GM18867 (cell line): ENCODE measurements at regions not wholly inside any gene's neighbourhood (a gene's known extent, or its start where the extent isn't known, plus 50 kb on each side); places are given as distances from the start of the nearest gene placed in this dataset.

Experiments used
- ATAC-seq: cut with Tn5 transposase; IDR thresholded peaks from one replicate; pipeline ENCODE4 v1.9.1; 2021; ENCODE audit warnings: mild to moderate bottlenecking, moderate library complexity; ENCODE audit not compliant: unreplicated experiment

DNA sequence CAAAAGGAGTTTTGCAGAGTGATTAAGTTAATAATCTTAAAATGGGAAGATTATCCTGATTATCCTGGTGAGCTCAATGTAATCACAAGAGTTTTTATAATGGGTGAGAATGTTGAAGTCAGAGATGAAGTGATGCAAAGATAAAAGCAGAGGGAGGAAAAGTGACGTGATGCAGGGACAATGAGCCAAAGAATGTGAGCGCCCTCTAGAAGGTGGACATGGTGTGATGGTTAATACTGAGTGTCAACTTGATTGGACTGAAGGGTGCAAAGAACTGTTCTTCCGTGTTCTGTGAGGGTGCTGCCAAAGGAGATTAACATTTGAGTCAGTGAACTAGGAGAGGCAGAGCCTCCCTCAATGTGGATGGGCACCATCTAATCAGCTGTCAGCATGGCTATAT lies 569.6 kb upstream of the AGTR1 start:
- ATAC-seq: no peak

GRCh38 chr3:148131990-148132638 lies 565.6 kb upstream of the AGTR1 start:
- ATAC-seq: no peak

DNA sequence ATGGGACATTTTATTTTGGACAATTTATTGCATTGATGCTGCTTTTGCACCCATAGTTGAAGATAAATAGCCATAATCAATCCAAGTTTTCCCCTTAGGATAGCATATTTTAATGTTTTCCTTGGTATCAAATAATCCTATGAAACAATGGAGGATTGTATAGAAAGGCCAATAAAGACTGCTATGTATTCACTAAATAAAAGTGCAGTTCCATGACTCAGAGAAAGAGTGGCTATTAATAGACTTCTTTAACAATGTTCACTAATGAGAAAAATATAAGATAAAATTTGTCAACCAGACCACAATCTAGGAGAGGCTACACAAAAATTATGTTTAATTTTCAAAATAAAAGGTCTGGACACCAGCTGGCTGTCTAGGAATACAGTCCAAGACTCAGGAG lies 560.9 kb upstream of the AGTR1 start:
- no peak for ATAC-seq

DNA sequence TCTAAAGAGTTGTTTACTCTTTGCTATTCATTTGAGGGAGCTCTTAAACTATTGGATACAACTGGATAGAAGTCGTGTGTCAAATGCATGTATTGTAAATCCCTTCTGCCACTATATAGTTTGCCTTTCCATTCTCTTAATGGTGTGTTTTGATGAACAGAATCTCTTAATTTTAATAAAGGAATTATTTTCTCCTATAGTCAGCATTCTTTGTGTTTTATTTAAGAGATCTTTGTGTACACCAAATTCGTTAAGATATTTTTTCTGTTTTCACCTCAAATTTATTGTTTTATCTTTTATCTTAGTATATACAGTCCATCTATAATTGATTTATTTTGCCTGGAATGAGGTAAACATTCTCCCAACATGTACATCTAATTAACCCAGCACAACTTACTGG lies 551.5 kb upstream of the AGTR1 start:
- no peak for ATAC-seq

- ATAC-seq: no peak
Observed at GRCh38 chr3:148146947-148147826, 550.5 kb upstream of the AGTR1 start.

GRCh38 chr3:148147903-148148302 lies 549.8 kb upstream of the AGTR1 start:
- no peak for ATAC-seq

GRCh38 chr3:148149556-148149955 lies 548.1 kb upstream of the AGTR1 start:
- no peak for ATAC-seq

DNA sequence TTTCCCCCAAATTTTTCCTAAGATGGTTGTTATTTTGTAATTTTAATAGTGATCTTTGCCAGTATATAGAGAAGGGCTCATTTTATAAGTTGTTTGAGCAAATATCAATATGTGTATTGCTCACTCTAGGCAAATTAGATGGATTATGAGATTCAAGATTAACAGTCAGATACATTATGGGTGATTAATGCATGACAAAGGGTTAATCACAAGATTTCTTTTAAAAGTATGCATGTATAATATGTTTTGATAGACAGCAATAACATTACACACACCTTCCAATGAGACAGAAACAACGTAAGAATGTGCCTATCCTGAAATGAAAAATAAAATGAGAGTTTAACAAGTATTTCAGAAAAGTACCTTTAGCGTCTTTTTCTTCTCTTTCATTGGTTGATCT lies 547.6 kb upstream of the AGTR1 start:
- ATAC-seq: no peak

DNA sequence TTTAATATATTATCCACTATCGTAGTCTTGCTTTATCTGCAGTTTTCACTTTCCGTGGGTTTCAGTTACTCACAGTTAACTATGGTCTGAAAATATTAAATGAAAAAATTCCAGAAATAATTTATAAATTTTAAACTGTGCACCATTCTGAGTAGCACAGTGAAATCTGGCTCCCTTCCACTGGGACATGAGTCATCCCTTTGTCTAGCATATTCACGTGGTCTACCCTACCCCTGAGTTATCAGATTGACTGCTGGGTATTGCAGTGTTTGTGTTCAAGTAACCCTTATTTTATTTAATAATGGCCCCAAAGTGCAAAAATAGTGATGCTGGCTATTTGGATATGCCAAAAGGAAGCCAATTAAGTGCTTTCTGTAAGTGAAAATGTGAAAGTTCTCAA lies 539.5 kb upstream of the AGTR1 start:
- no peak for ATAC-seq

- ATAC-seq: no peak
Observed at GRCh38 chr3:148162132-148162531, 535.6 kb upstream of the AGTR1 start.

- ATAC-seq: no peak
Observed at GRCh38 chr3:148168347-148168746, 529.4 kb upstream of the AGTR1 start.

- peak; percentile 68 for ATAC-seq
Observed at GRCh38 chr3:148173851-148174250, 523.9 kb upstream of the AGTR1 start.

- ATAC-seq: no peak
Observed at GRCh38 chr3:148175214-148175613, 522.5 kb upstream of the AGTR1 start.

GRCh38 chr3:148178503-148178902 lies 519.2 kb upstream of the AGTR1 start:
- no peak for ATAC-seq

- ATAC-seq: no peak
Observed at GRCh38 chr3:148184798-148185197, 512.9 kb upstream of the AGTR1 start.

DNA sequence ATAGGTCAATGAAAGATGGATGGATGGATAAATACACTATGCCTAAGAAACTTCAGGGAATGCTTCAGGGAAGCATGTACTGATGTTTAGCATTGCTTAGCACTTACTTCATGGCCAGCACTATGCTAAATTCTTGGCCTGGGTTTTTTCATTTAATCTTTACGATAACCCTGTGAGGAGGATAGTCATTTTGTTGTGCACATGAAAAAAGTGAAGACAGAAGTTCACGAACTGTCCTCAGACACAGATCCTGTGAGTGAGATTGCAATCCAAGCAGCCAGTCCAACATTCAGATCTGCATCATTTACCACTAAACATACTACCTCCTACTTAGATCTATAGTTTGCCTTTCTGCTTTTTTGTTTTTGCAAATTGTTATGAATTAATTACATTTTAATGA lies 510.8 kb upstream of the AGTR1 start:
- ATAC-seq: no peak

DNA sequence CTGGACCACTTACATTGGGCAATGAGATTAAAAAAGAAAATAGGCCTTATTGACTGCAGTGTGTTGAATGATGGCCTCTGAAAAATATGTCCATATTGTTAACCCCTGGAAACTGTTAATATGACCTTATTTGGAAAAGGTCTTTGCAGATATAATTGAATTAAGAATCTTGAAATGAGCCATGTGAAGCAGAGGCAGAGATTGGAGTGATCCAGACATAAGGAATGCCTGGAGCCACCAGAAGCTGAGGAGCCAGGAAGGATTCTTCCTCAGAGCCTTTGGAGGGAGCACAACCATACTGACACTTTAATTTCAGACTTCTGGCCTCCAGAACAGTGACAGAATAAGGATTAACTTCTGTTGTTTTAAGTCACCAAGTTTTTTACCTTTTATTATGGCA lies 510.4 kb upstream of the AGTR1 start:
- ATAC-seq: no peak

GRCh38 chr3:148190441-148190990 lies 507.2 kb upstream of the AGTR1 start:
- ATAC-seq: no peak

GRCh38 chr3:148191966-148192365 lies 505.7 kb upstream of the AGTR1 start:
- no peak for ATAC-seq

- no peak for ATAC-seq
Observed at GRCh38 chr3:148197061-148197460, 500.6 kb upstream of the AGTR1 start.

DNA sequence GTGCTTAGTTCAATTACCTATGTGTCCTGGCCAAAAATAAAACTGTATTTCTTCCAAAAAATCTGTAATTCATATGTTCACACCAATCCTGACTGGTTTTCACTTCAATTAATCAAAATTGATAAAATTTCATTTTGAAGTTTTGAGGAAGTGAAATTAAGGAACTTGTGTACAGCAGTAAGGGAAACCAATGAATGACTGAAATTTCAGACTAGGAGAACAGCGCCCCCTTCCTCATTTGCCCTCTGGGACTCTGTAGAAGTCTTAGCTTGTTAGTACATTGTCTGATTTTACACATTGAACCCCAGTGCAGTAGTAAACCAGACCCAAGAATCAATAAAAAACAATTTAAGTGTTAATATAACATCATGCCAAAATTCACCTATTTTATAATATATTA lies 495.3 kb upstream of the AGTR1 start:
- ATAC-seq: no peak
